ENCODE measurements at regions not wholly inside any gene's neighbourhood (a gene's known extent, or its start where the extent isn't known, plus 50 kb on each side); places are given as distances from the start of the nearest gene placed in this dataset.
"Not testable (repeated sequence)": the region's sequence is repeated elsewhere in the genome, so short reads cannot be mapped to it uniquely, and the experiment has no call there.

DNA sequence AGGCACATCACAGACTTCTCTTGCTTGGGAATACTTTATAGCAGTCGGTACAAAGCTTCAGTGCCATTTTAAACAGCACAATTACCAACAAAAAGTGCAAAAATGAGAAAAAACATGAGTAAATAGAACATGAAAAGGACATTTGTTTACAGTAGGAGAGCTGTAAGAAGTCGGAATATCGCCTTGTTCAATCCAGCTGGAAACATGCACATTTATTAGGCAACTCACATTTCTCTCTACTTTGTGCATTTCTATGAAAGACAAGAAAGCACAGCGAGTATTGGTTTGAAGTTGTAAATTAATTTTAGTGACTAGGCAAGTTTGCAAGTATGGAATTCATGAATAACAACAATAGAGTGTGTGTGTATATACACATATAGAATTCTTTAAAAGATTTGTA, 484.7 kb downstream of the DACH1 start:
- no peak for DNase-seq (ENCODE audit: low read depth in 3 of 3)

DNA sequence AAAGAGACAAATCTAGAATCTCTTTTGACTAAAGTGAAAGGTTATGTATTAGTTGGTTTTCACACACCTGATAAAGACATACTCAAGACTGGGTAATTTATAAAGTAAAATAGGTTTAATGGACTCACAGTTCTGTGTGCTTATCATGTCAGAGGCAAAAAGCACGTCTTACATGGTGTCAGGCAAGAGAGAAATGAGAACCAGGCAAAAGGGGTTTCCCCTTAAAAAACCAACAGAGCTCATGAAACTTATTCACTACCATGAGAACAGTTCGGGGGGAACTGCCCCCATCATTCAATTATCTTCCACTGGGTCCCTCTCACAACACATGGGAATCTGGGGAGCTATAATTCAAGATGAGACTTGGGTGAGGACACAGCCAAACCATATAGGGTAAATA, 486.8 kb downstream of the DACH1 start:
- DNase-seq (ENCODE audit: low read depth in 3 of 3), result no peak

DNA sequence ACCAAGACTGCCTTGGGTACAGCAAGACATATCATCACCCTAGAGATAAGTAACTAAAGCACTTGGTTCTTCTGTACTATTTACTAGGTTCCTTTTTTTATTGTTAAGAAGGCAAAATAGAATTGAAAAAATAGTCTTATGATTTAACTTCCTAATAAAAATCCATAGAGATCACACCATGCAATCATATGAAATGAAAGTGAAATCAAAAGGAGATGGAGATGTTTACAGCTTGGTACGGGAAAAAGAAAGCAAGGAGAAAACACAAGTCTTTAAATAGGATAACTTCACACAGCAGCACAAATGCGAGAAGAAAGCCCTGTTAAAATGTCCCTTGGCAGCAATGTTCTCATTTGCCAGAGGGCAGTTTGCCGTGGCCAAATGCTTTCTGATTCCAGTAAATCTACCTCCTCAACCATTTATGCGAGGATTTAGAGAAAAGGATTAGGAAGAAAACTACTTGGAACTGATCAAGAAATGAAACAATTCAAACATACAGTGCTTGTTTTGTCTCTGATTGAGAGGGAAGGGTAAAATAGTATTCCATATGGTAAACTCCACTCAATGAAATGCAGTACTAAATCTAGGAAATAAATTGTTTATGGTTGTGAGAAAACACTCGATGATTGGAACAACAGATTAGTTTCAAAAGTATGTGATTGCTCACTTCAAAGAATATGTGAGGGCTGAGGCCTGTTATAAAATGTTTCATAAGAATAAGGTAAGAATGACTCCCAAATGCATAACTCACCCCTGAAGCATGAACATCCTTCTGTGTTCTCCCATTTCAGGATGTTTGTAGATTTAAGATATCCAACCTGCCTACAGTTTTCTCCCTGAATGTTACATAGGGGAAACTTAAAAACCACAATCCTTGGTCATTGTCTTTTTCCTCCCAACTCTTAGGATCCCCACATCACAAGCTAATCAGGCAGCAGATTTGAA, 487.8 kb downstream of the DACH1 start:
- DNase-seq (ENCODE audit: low read depth in 3 of 3), result no peak

DNA sequence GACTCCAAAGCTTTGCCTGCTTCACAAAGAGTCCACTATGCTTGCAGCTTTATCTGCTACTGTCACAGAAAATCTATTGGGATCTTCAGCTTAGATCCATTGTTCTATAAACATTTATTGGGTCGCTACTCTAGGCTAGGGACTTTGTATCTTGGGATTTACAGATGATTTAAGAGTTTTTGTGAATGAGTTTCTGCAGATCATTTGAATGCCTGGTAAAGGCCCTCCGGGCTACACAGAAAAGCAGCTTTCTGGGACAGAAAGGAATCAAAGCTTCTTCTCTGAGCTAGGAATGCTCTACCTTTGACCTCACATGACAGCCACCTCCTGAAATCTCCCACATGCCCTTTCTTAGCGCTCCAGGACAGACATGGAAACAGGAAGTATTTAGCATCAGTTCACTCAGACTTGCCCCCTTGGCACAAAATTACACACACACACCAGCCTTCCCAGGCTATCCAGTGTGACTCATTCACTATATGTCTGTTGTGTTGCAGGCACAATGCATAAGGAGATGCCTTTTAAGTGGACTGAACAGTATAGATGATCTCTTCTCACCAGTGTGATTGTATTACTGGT, 492.4 kb downstream of the DACH1 start:
- no peak for DNase-seq (ENCODE audit: low read depth in 3 of 3)

DNA sequence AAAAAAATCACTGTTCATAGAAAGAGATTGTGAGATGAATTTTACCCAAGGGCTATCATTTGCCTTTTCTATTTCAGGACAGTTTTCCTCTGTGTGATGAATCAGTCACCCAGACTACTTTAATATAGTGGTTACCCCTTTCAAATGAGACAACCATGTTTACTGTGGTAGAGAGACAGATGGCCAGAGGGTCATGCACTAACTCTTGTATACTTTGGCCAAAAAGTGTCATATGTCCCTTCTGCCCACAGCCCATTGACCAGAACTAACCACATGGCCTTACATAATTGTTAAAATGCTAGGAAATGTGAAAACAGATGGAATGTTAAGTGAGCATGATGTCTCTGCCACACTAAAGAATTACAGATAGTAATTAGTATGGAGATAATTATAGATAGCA, 498.7 kb downstream of the DACH1 start:
- no peak for DNase-seq (ENCODE audit: low read depth in 3 of 3)

DNA sequence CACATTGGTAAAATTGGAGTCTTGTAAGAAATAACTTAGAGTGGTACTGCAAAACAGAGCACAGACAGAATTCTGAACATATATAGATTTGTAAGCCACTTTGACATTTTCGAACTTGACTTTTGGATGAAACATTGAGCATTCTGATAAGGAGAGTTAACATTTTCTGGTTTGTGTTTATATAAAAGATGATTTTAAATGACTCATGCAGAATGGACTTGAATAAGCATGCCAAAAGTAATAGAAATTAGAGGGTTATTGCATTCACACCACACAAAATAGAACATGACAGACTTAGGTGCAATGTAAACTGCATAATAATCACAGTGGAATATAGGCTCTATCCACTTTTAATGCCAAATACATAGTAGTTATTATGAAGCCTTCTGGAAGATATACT, 507.0 kb downstream of the DACH1 start:
- DNase-seq (ENCODE audit: low read depth in 3 of 3), result no peak

DNA sequence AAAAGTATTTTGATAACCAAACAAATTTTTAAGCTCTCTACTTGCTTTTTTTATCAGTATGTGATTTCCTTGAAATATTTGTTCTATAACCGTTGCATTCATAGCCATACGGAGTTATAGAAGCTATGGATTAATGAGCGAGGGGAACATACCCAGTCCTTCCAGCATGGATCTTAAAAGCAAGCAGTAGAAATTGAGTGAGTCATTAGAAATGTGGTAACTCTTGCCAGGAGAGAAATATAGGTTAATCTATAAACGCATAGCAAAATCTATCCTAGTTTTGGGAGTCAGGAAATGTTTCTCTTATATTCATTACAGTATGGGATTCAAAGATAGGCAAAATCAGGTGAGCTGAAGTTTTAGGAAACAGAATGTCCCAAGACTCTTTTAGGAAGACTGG, 507.4 kb downstream of the DACH1 start:
- DNase-seq (ENCODE audit: low read depth in 3 of 3), result no peak

DNA sequence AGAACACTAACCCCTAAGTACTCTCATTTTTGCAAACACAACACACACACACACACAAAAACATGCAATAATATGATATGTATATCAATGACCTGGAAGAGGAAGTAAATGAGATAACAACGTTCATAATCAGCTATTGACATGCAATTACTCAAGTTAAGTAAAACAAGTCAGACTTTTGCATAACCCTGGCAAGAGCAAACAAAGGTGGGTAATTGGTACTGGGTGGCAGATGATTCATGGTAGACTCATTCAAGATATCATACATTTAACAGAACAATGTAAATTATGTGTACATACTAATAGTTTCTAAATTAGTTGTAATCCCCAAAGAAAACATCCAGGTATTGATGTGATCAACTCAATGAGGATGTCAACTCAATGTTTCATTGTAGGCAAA, 508.8 kb downstream of the DACH1 start:
- DNase-seq (ENCODE audit: low read depth in 3 of 3), result no peak

DNA sequence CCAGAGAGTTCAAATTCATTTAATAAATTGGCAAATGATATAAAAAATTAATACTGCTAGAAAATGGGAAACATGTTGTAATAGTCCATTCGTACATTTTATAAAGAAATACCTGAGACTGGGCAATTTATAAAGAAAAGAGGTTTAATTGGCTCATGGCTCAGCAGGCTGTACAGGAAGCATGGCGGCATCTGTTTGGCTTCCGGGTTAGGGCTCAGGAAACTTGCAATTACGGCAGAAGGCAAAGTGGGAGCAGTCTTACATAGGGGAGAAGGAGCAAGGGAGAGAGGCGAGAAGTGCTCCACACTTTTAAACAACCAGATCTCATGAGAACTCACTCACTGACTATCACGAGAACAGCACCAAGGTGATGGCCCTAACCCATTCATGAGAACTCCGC, 512.0 kb downstream of the DACH1 start:
- no peak for DNase-seq (ENCODE audit: low read depth in 3 of 3)

DNA sequence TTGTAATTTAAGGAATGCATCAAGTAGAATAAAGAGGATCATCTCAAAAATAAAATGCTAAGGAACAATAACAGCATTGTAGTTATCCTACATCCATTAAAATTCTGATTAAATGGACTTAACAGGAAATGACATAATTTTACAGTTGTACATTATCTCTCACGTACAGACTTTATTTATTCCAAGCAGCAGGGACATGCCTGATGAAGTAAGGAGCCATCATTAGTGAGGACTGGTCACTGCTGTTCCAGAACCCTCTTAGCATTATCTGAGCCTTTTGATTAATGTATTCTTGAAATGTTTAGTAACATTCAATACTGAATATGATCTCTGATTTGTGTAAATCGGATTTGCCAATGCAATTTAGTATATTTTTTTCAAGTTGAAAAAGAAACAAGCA, 516.1 kb downstream of the DACH1 start:
- no peak for DNase-seq (ENCODE audit: low read depth in 3 of 3)

DNA sequence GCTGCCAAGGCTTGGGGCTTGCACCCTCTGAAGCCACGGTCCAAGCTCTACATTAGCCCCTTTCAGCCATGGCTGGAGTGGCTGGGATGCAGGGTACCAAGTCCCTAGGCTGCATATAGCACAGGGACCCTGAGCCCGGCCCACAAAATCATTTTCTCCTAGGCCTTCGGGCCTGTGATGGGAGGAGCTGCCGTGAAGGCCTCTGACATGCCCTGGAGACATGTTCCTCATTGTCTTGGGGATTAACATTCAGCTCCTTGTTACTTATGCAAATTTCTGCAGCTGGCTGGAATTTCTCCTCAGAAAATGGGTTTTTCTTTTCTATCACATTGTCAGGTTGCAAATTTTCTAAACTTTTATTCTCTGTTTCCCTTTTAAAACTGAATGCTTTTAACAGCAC, 521.1 kb downstream of the DACH1 start:
- DNase-seq (ENCODE audit: low read depth in 3 of 3), result not testable (repeated sequence)

DNA sequence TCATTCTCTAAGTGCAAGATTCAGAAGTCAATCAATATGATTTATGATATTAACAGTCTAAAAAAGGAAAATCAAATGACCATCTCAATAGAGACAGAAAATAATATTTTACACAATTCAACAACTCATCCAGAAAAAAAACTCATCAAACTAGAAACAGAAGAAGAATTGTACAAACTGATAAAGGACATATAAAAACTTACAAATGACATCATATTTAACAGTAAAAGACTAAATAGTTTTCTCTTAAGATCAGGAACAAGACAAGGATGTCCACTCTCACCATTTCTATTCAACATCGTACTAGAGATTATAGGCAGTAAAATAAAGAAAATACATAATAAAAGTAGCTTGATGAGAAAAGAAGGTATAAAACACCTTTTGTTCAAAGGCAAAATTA, 527.3 kb downstream of the DACH1 start:
- DNase-seq (ENCODE audit: low read depth in 3 of 3), result no peak

DNA sequence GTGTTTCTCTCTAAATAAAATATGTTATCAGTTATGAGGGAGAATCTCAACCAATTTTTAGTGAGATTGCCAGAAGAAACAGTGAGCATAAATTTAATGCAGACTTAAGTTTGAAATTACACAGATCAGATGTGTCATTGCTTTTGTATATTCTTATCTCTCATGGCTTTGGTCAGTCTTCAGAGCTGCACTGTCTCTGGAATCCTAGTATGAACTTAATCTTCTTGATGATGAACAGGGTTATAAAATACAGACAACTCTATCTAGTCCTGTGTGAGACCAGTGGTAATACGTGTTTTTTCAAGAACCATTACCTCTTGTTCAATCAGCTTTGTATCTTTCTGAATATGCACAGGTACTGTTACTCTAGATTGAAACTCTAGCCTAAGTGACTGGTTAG, 528.0 kb downstream of the DACH1 start:
- no peak for DNase-seq (ENCODE audit: low read depth in 3 of 3)

DNA sequence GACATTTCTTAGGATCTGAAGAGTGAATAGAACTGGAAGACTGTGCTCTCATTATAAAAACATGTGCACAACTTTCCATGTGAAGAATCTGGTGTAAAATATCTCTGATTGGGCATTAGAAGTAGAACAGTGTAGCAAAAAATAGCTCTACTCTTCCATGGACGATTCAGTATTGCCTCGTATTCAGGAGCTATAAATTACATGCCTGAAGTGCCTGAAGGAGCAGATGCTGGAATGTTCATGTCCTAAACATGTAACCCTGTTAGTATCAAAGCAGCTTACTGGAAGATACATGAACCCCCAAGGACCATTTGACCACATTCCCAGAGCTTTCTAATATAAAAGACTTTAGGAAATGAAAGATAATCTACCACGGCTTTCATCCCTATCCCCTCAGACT, 528.9 kb downstream of the DACH1 start:
- no peak for DNase-seq (ENCODE audit: low read depth in 3 of 3)

DNA sequence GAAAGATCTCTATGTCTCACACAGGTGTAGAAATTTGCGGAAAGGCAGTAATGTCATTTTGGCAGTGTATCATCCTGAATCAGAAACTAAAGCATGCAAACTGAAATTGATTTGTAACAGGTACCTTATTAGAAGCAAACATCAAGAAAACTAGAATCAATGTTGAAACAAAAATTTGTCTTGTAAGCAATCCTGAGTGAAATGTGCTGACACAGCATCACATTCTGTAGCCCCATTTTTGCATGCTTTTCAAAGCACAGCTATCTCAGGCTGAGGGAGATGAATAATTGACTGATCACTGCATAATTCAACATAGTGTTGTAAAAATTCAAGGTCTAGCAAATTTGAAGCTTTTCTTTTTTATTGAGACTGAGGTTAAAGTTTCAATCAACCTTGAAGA, 539.7 kb downstream of the DACH1 start:
- no peak for DNase-seq (ENCODE audit: low read depth in 3 of 3)

DNA sequence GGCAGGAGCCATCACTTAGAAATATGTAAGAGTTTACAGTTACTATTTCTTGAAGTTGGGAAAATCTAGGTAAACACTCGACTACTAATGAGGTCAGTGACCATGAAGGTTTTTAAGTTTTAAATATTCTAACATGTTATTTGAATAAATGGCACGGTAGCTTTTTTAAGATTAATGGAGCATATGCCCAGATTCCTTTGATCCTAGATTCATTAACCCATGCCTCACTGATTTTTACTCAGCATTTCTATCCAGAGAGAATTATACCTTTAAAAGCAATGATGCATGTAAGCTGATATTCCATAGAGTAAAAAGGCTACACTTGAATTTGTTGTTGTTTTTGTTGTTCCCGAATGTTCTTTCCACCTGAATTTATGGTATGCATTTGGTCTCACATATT, 541.4 kb downstream of the DACH1 start:
- no peak for DNase-seq (ENCODE audit: low read depth in 3 of 3)

DNA sequence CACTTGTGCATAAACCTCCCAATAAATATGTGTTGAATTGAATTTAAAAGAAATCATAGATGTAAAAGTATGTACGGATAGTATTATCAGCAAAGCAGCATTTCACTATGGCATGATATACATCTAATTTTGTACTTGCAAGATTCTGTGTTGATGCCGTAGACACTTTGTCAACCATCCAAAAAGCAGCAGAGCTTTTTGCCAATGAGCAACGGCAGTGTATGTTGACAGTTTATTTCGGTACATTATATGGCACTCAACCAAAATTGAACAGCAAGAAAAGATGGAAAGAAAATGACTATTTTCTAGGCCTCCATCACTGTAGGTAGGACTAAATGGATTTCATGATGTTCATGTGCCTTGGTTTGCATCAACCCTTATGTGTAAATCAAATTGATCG, 543.7 kb downstream of the DACH1 start:
- no peak for DNase-seq (ENCODE audit: low read depth in 3 of 3)

DNA sequence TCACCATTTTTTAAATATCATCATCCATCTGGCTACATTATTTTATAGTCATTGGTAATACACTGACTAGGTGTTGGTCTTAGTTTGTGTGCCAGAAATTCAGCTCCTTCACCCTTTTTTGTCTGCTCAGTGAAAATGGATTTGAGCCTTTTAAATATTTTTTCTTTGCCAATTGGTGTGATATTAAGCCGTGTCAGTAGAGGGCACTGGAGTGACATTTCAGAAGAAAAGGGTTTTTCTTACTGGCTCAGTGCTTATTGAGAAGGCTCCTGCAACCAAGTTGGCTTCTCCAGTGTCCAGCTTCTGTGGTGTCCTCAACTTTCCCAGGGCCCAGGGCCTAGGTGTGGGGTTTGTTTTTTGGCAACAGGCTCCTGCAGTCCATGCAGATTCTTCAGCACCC, 546.6 kb downstream of the DACH1 start:
- DNase-seq (ENCODE audit: low read depth in 3 of 3), result no peak

DNA sequence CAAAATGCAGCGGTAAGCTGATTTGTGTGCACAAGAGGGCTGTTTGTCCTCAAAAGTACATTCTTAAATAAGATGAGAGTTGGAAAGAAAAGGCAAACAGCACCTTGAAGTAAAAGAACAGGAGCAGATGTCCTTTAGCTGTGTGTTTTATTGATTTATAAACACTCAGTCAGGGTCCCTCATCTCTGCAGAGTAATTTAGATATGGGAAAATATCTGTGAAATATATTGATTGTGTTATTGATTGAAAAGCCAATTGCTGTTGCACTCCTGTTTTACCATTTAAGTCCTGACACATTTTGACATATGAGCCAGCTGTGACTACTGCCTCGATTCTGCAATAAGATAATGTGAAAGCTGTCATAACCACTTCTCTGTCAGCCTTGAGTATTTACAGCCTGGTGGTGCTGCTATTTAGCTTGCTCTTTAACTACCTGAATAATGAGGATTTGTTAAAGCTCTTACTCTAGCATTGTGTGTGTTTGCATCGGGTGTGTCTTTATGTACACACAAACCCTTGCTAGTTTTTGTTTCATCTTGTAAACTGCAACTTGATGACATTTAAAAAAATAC, 550.1 kb downstream of the DACH1 start:
- no peak for DNase-seq (ENCODE audit: low read depth in 3 of 3)

DNA sequence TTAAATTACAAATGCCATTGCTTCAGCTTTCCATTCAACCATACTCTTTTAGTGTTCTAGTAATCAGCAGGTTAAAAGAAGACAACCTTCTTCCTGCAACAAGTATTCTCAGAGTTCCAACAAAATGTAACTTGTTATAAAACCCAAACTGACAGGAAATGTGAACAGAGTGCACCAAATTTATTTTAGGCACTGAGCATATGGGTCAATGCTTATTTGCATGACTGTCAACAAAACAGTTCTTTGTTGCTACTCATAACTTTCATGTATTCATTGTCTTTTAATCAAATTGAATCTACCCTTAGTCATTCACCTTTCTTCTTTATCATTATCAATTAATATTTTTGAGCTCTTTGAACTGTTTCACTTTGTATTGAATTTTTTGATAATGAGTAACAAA, 554.1 kb downstream of the DACH1 start:
- no peak for DNase-seq (ENCODE audit: low read depth in 3 of 3)

DNA sequence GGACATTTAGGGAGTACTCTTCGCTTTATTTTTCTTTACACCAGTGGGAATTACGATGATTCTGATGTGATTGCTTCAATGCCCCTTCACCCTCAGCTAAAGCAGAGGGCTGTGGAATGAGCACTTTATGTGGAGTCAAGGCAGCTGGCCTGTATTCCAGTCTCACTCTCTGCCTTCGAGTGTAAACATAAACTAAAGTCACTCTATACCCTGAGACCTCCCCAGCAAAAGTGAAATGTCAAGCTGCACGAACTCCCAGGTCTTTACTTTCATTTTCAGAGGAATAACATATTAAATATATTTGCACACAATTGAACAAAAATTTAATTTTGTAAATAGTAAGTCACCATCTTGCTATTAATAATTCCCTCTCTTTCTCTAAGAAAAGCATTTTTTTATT, 557.1 kb downstream of the DACH1 start:
- no peak for DNase-seq (ENCODE audit: low read depth in 3 of 3)

DNA sequence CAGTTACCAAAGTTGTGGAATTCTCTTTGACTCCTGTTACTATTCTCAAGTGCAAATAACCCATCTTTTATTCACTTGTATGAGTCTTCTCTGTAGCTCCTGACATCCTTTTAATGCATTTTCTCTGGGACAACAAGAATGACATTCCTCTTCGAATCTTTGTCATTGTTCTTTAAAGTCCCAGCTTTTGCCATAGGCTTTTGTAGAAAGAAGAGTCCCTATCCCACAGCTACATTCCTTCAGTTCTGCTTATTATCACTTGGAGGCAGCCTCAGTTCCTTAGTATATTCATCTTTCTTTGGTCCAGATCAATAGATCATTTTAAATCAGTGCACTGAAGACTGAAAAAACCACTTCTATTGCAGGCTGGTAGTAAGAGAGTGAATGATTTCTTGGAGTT, 560.2 kb downstream of the DACH1 start:
- no peak for DNase-seq (ENCODE audit: low read depth in 3 of 3)

DNA sequence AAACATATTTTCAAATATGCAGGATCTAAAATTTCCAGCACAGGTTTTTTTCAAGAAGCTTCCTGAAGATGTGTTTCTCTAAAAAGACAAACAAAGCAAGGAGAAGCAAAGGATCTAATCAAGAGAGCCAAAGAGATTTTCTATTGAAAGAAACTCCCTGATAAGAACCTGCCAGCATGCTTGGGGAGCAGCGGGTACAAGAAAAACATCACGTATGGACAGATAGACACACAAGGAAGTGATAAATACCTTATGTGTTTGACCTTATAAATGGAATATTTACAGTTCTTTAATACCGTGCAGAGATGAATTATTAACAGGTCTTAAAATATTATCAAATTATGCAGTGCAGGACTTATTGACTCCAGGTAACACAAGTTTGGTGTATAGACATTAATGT, 562.1 kb downstream of the DACH1 start:
- no peak for DNase-seq (ENCODE audit: low read depth in 3 of 3)

All from stimulated activated CD4-positive, alpha-beta T cell treated with anti-CD3 and anti-CD28 coated beads, TNF-alpha, amount 100 ng/mL, for 48 hours (primary cell).